DOHH2 (cell line): ENCODE measurements at regions not wholly inside any gene's neighbourhood (a gene's known extent, or its start where the extent isn't known, plus 50 kb on each side); places are given as distances from the start of the nearest gene placed in this dataset.

Experiments
- H3F3A ChIP-seq: fragments of 200-600 bp; sonication (generic), shearing (Covaris generic); 2 replicates; pipeline ENCODE4 v1.6.0; 2016; ENCODE audit warnings: antibody characterized with exemption, mild to moderate bottlenecking; ENCODE audit not compliant: control insufficient read depth, insufficient read depth
- H3K27ac ChIP-seq: fragments of 200-600 bp; sonication (generic); 2 replicates; pipeline ENCODE4 v1.5.1; 2014; ENCODE audit warnings: low read depth, mild to moderate bottlenecking, low read length, moderate library complexity
- H3K27me3 ChIP-seq: fragments of 200-600 bp; sonication (generic); 2 replicates; pipeline ENCODE4 v1.6.1; 2014; ENCODE audit warnings: mild to moderate bottlenecking, low read length, mixed read lengths; ENCODE audit not compliant: control insufficient read depth
- H3K36me3 ChIP-seq: fragments of 200-600 bp; sonication (generic); 2 replicates; pipeline ENCODE4 v1.6.1; 2014; ENCODE audit warnings: mild to moderate bottlenecking, low read length, moderate library complexity, mixed read lengths; ENCODE audit not compliant: control insufficient read depth
- H3K4me1 ChIP-seq: fragments of 200-600 bp; sonication (generic); 2 replicates; pipeline ENCODE4 v1.6.1; 2014; ENCODE audit warnings: mild to moderate bottlenecking, low read length, mixed read lengths; ENCODE audit not compliant: control insufficient read depth
- H3K4me2 ChIP-seq: fragments of 200-600 bp; sonication (generic); 2 replicates; pipeline ENCODE4 v1.6.0; 2014; ENCODE audit warnings: mild to moderate bottlenecking, low read length, moderate library complexity
- H3K4me3 ChIP-seq: fragments of 200-600 bp; sonication (generic); 2 replicates; pipeline ENCODE4 v1.5.1; 2014; ENCODE audit warnings: mild to moderate bottlenecking, low read length, mixed read lengths
- H3K79me2 ChIP-seq: fragments of 200-600 bp; sonication (generic); 2 replicates; pipeline ENCODE4 v1.6.1; 2014; ENCODE audit warnings: mild to moderate bottlenecking, low read length, mixed read lengths; ENCODE audit not compliant: control insufficient read depth
- H3K9me2 ChIP-seq: fragments of 200-600 bp; sonication (generic); replicated peaks from 2 replicates; pipeline ENCODE4 v1.6.1; 2014; ENCODE audit warnings: mild to moderate bottlenecking, low read length, mixed read lengths; ENCODE audit not compliant: control insufficient read depth
- H3K9me3 ChIP-seq: fragments of 200-600 bp; sonication (generic); 2 replicates; pipeline ENCODE4 v1.6.1; 2014; ENCODE audit warnings: antibody characterized with exemption, low read length, mixed read lengths; ENCODE audit not compliant: control insufficient read depth, insufficient read depth
- H4K20me1 ChIP-seq: fragments of 200-600 bp; sonication (generic); 2 replicates; pipeline ENCODE4 v1.6.0; 2014; ENCODE audit warnings: low read depth, mild to moderate bottlenecking, antibody characterized with exemption, low read length, moderate library complexity; ENCODE audit not compliant: control insufficient read depth, insufficient read depth
- EZH2phosphoT487 ChIP-seq: fragments of 200-600 bp; sonication (generic); IDR thresholded peaks from 2 replicates; pipeline ENCODE4 v1.6.1; 2017; ENCODE audit warnings: borderline replicate concordance, mild to moderate bottlenecking, antibody characterized with exemption, low read length, moderate library complexity, mixed read lengths
- TF ChIP-seq, protein P1 (sequence below): fragments of 200-600 bp; sonication (generic); IDR thresholded peaks from one replicate; pipeline ENCODE4 v1.5.1; 2014; ENCODE audit warnings: antibody characterized with exemption, mild to moderate bottlenecking, low read depth, low read length; ENCODE audit not compliant: poor library complexity, severe bottlenecking

- no peak overlapping the region for H3K27ac ChIP-seq
- no peaks in the 10 kb centered on the region for H3K4me1 ChIP-seq
- H4K20me1 ChIP-seq, result no peaks in the 10 kb centered on the region
- no peaks in the 10 kb centered on the region for H3F3A ChIP-seq
- no peaks in the 10 kb centered on the region for H3K36me3 ChIP-seq
- H3K9me3 ChIP-seq, result no peaks in the 10 kb centered on the region
- no peaks in the 10 kb centered on the region for H3K79me2 ChIP-seq
- H3K4me2 ChIP-seq, result no peak overlapping the region
- no peak overlapping the region for H3K4me3 ChIP-seq
- no peaks in the 10 kb centered on the region for H3K9me2 ChIP-seq
- no peaks in the 10 kb centered on the region for H3K27me3 ChIP-seq
- TF ChIP-seq, protein P1, sequence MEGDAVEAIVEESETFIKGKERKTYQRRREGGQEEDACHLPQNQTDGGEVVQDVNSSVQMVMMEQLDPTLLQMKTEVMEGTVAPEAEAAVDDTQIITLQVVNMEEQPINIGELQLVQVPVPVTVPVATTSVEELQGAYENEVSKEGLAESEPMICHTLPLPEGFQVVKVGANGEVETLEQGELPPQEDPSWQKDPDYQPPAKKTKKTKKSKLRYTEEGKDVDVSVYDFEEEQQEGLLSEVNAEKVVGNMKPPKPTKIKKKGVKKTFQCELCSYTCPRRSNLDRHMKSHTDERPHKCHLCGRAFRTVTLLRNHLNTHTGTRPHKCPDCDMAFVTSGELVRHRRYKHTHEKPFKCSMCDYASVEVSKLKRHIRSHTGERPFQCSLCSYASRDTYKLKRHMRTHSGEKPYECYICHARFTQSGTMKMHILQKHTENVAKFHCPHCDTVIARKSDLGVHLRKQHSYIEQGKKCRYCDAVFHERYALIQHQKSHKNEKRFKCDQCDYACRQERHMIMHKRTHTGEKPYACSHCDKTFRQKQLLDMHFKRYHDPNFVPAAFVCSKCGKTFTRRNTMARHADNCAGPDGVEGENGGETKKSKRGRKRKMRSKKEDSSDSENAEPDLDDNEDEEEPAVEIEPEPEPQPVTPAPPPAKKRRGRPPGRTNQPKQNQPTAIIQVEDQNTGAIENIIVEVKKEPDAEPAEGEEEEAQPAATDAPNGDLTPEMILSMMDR, result no peak
- TF ChIP-seq EZH2phosphoT487, result no peak
These were observed 731.3 kb upstream of the SLC39A10 start for GRCh38 chr2:194925742-194926141.

GRCh38 chr2:194917519-194917918 lies 739.5 kb upstream of the SLC39A10 start:
- TF ChIP-seq, protein P1, result no peak
- no peak for TF ChIP-seq EZH2phosphoT487
- Histone ChIP-seq H3K4me2 (no peak overlapping the region), H3K36me3 (no peaks in the 10 kb centered on the region), H3K27me3 (no peaks in the 10 kb centered on the region), H3K27ac (no peak overlapping the region), H3K4me1 (no peaks in the 10 kb centered on the region), H4K20me1 (no peaks in the 10 kb centered on the region), H3F3A (no peaks in the 10 kb centered on the region), H3K9me3 (no peaks in the 10 kb centered on the region), H3K4me3 (no peak overlapping the region), H3K9me2 (no peaks in the 10 kb centered on the region), H3K79me2 (no peaks in the 10 kb centered on the region)

GRCh38 chr2:194915485-194915884 lies 741.5 kb upstream of the SLC39A10 start:
- no peaks in the 10 kb centered on the region for H3K79me2 ChIP-seq
- H3K27me3 ChIP-seq, result no peaks in the 10 kb centered on the region
- H3F3A ChIP-seq, result no peaks in the 10 kb centered on the region
- no peaks in the 10 kb centered on the region for H3K4me1 ChIP-seq
- H3K4me2 ChIP-seq, result no peak overlapping the region
- H3K9me3 ChIP-seq, result no peaks in the 10 kb centered on the region
- no peaks in the 10 kb centered on the region for H4K20me1 ChIP-seq
- no peaks in the 10 kb centered on the region for H3K36me3 ChIP-seq
- no peak overlapping the region for H3K4me3 ChIP-seq
- no peaks in the 10 kb centered on the region for H3K9me2 ChIP-seq
- H3K27ac ChIP-seq, result no peak overlapping the region
- TF ChIP-seq, protein P1, result no peak
- no peak for TF ChIP-seq EZH2phosphoT487

DNA sequence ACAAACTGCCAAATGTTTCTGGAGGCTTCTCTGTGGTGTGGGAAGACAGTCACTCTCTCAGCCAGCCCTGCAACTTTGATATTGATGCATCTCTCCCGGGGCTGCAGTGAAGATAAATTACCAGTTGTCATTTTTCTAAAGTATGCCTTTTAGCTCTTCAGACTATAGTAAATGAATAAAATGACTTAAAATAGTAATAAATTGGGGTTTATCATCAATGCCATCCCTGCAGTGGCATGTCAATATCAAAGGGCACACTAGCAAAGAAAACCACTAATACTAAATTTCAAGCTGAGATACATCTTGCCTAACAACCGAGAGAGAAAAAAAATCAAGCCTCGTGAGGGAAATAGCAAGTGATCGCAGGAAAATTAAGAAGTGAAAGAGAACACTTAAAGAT lies 749.5 kb upstream of the SLC39A10 start:
- Histone ChIP-seq H3K79me2 (no peaks in the 10 kb centered on the region), H3K27ac (no peak overlapping the region), H3K36me3 (no peaks in the 10 kb centered on the region), H4K20me1 (no peaks in the 10 kb centered on the region), H3K9me3 (no peaks in the 10 kb centered on the region), H3K4me2 (no peak overlapping the region), H3K4me1 (no peaks in the 10 kb centered on the region), H3K4me3 (no peak overlapping the region), H3K27me3 (no peaks in the 10 kb centered on the region), H3F3A (no peaks in the 10 kb centered on the region), H3K9me2 (no peaks in the 10 kb centered on the region)
- TF ChIP-seq, protein P1, result no peak
- no peak for TF ChIP-seq EZH2phosphoT487
